ENCODE measurements at regions not wholly inside any gene's neighbourhood (a gene's known extent, or its start where the extent isn't known, plus 50 kb on each side); places are given as distances from the start of the nearest gene placed in this dataset.

- TF ChIP-seq CTCF (IDR thresholded peaks at IDR 0.05): no peak
- TF ChIP-seq ZFX (IDR thresholded peaks at IDR 0.05; ENCODE audit: borderline replicate concordance): no peak
Observed at GRCh38 chr4:3911252-3911856, 145.2 kb downstream of the ADRA2C start.

Measured in 22Rv1 (cell line).